ENCODE measurements at regions not wholly inside any gene's neighbourhood (a gene's known extent, or its start where the extent isn't known, plus 50 kb on each side); places are given as distances from the start of the nearest gene placed in this dataset.

DNA sequence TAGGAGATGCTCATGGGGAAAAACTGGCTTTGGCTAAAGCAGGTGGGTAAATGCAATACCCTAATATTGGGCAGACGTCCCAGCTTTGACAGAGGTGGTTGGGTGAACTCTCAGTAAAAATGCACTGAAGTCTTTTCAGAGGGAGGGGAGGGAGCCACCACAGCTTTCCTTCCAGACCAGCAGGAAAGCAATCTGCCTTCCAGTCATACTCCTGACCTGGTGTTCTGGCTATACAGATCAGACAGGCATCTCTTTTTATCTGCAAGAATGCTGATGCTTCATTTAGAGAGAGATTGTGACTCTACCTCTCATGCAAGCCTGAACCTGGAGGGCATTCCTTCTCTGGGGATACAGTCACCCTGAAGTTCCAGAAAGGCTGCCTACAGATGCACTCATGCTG, 52.6 kb upstream of the ICA1 start:
- no peak for DNase-seq (ENCODE audit: low spot score, unreplicated experiment)
- no peak overlapping the region for H3K4me3 Mint-ChIP-seq (ENCODE audit: low read depth)
- TF ChIP-seq, protein P1, sequence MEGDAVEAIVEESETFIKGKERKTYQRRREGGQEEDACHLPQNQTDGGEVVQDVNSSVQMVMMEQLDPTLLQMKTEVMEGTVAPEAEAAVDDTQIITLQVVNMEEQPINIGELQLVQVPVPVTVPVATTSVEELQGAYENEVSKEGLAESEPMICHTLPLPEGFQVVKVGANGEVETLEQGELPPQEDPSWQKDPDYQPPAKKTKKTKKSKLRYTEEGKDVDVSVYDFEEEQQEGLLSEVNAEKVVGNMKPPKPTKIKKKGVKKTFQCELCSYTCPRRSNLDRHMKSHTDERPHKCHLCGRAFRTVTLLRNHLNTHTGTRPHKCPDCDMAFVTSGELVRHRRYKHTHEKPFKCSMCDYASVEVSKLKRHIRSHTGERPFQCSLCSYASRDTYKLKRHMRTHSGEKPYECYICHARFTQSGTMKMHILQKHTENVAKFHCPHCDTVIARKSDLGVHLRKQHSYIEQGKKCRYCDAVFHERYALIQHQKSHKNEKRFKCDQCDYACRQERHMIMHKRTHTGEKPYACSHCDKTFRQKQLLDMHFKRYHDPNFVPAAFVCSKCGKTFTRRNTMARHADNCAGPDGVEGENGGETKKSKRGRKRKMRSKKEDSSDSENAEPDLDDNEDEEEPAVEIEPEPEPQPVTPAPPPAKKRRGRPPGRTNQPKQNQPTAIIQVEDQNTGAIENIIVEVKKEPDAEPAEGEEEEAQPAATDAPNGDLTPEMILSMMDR (IDR thresholded peaks at IDR 0.05; ENCODE audit: unreplicated experiment), result no peak
- H3K4me1 Mint-ChIP-seq (ENCODE audit: low read depth), result peaks cover 1% of the 10 kb centered on the region
- H3K27me3 Mint-ChIP-seq, result no peaks in the 10 kb centered on the region
- H3K27ac Mint-ChIP-seq, result no peak overlapping the region
- H3K9me3 Mint-ChIP-seq (ENCODE audit: low read depth), result peaks cover 26% of the 10 kb centered on the region
- peaks cover 6% of the 10 kb centered on the region for H3K36me3 Mint-ChIP-seq (ENCODE audit: insufficient read depth)

DNA sequence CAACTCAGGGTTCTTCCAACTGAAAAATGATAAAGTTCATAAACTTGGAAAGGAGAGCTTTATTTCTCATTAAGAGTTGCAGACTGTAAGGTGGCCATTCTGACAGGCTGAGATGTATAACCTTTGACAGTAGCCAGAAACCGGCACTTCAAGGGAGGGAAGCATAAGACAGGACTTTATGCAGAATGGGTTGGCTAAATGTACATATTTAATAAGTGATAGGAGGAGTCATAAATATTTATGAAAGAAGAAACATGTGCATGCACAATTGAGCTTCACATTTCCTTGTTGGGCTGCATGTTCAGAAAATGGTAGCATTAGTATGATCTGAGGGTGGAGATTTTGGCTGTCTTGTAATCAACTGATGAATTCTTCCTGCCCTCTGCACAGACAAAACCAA, 57.1 kb upstream of the ICA1 start:
- TF ChIP-seq, protein P1 (IDR thresholded peaks at IDR 0.05; ENCODE audit: unreplicated experiment), result no peak
- Mint-ChIP-seq H3K36me3 (ENCODE audit: insufficient read depth) (peaks cover 6% of the 10 kb centered on the region), H3K4me3 (ENCODE audit: low read depth) (no peak overlapping the region), H3K9me3 (ENCODE audit: low read depth) (peaks cover 14% of the 10 kb centered on the region), H3K27me3 (no peaks in the 10 kb centered on the region), H3K27ac (no peak overlapping the region), H3K4me1 (ENCODE audit: low read depth) (peaks cover 5% of the 10 kb centered on the region)
- no peak for DNase-seq (ENCODE audit: low spot score, unreplicated experiment)

DNA sequence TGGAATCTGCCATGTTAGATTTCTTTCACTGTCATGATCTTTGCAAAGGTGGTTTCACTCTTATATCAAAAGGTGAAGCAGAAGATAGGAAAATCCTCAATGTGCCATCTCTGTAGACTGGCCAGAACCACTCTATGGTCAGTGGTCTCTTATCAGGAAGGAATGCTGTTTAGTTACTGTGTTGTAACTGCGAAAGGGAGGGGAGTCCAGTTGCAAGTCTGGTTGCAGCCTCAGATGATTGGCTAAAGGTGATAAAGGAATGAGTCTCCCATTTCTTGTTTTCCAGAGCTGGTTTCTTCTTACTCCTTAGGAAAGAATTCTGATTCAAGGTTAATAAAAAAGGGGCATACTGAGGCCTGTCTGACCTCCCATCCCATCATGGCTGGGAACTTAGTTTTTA, 58.2 kb upstream of the ICA1 start:
- DNase-seq (ENCODE audit: low spot score, unreplicated experiment), result no peak
- Mint-ChIP-seq H3K4me1 (ENCODE audit: low read depth) (peaks cover 5% of the 10 kb centered on the region), H3K27me3 (no peaks in the 10 kb centered on the region), H3K9me3 (ENCODE audit: low read depth) (peaks cover 14% of the 10 kb centered on the region), H3K4me3 (ENCODE audit: low read depth) (no peak overlapping the region), H3K27ac (no peak overlapping the region), H3K36me3 (ENCODE audit: insufficient read depth) (peaks cover 6% of the 10 kb centered on the region)
- TF ChIP-seq, protein P1 (IDR thresholded peaks at IDR 0.05; ENCODE audit: unreplicated experiment), result no peak

DNA sequence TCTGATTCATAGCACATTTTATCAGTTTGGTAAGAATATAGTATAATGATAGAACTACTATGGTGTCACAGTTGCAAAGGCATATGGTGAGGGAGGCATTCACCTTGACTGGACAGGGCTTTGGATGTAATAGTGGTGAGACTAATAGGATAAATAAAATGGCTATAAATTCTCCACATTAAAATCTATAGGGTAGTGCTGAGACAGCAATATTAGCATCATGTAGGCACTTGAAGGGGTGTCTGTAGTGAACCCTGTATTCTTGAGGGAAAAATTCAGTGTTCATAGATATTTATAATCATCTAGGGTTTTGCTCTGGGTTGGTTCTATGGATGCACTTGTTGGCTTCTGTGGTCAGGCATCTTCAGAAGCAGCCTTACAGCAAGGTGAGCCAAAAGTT, 59.3 kb upstream of the ICA1 start:
- peaks cover 6% of the 10 kb centered on the region for H3K36me3 Mint-ChIP-seq (ENCODE audit: insufficient read depth)
- H3K4me3 Mint-ChIP-seq (ENCODE audit: low read depth), result no peak overlapping the region
- no peaks in the 10 kb centered on the region for H3K27me3 Mint-ChIP-seq
- H3K27ac Mint-ChIP-seq, result no peak overlapping the region
- H3K9me3 Mint-ChIP-seq (ENCODE audit: low read depth), result peaks cover 14% of the 10 kb centered on the region
- TF ChIP-seq, protein P1 (IDR thresholded peaks at IDR 0.05; ENCODE audit: unreplicated experiment), result no peak
- H3K4me1 Mint-ChIP-seq (ENCODE audit: low read depth), result peaks cover 5% of the 10 kb centered on the region
- DNase-seq (ENCODE audit: low spot score, unreplicated experiment), result no peak

DNA sequence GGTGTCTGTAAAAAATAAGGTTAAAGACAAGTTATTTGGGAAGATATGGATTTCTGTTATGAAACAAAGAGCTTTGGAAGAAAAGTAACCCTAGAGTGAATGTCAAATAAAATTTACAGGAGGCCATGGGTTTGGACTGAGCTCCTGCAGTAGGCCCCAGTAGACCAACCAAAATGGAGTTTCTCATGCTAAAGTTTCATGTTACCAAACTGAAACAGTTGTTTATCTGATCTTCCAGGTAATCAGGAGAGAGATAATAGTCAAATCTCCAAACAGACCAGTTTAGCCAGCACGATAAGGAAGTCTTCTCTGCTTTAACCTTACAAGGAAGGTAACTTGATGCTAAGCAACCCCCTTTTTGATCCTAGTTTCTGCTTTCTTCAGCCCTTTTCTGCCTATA, 60.7 kb upstream of the ICA1 start:
- no peak overlapping the region for H3K27ac Mint-ChIP-seq
- peaks cover 14% of the 10 kb centered on the region for H3K9me3 Mint-ChIP-seq (ENCODE audit: low read depth)
- H3K36me3 Mint-ChIP-seq (ENCODE audit: insufficient read depth), result peaks cover 6% of the 10 kb centered on the region
- H3K27me3 Mint-ChIP-seq, result no peaks in the 10 kb centered on the region
- TF ChIP-seq, protein P1 (IDR thresholded peaks at IDR 0.05; ENCODE audit: unreplicated experiment), result no peak
- no peak overlapping the region for H3K4me3 Mint-ChIP-seq (ENCODE audit: low read depth)
- peaks cover 5% of the 10 kb centered on the region for H3K4me1 Mint-ChIP-seq (ENCODE audit: low read depth)
- DNase-seq (ENCODE audit: low spot score, unreplicated experiment), result no peak

All from progenitor cell of endocrine pancreas (in vitro differentiated cells).